SK-N-SH (cell line): ENCODE measurements at regions not wholly inside any gene's neighbourhood (a gene's known extent, or its start where the extent isn't known, plus 50 kb on each side); places are given as distances from the start of the nearest gene placed in this dataset.

Source experiments
- CTCF ChIA-PET: fragments of 300-600, 350-600 bp; formaldehyde crosslinking; extraction: SDS; loops from one replicate; lab custom pipeline; 2021; lab: Yijun Ruan, JAX
- POLR2A ChIA-PET: fragments of 350-600 bp; sonication (Branson Sonifier 250); formaldehyde crosslinking; extraction: SDS; loops from one replicate; lab custom pipeline; 2020; ENCODE audit warnings: antibody characterized with exemption, inconsistent platforms; lab: Yijun Ruan, JAX
- DNase-seq: peaks from one replicate; pipeline ENCODE4 v3.0.0; 2012
- H2AFZ ChIP-seq: fragments of 200-600 bp; sonication (generic); 2 replicates; pipeline ENCODE4 v1.8.1; 2016; ENCODE audit warnings: antibody characterized with exemption, mild to moderate bottlenecking, low read depth
- H3F3A ChIP-seq: fragments of 200-600 bp; sonication (generic); replicated peaks from 2 replicates; pipeline ENCODE3; 2016; ENCODE audit warnings: antibody characterized with exemption, mild to moderate bottlenecking; ENCODE audit not compliant: insufficient read depth
- H3K27ac ChIP-seq, 2 experiments: fragments of 200-500 bp in 1 of 2; fragments of 200-600 bp in 1 of 2; sonication (Bioruptor generic) in 1 of 2; sonication (generic), shearing (Covaris generic) in 1 of 2; 2 replicates each; pipeline versions ENCODE4 v1.5.1 to v1.6.1; 2014 to 2016; ENCODE audit warnings: low read depth in 2 of 2, inconsistent platforms in 1 of 2, low read length in 1 of 2, mild to moderate bottlenecking in 1 of 2, mixed read lengths in 1 of 2
- H3K27me3 ChIP-seq: fragments of 200-600 bp; sonication (generic), shearing (Covaris generic); 2 replicates; pipeline ENCODE4 v1.6.1; 2016; ENCODE audit warnings: mixed run types; ENCODE audit not compliant: insufficient read depth
- H3K36me3 ChIP-seq, 2 experiments: fragments of 200-500 bp in 1 of 2; fragments of 200-600 bp in 1 of 2; sonication (Bioruptor generic) in 1 of 2; sonication (generic) in 1 of 2; replicated peaks in 1 of 2; 2 replicates each; pipeline versions ENCODE3 to v1.5.1; 2014 to 2016; ENCODE audit warnings: low read length in 1 of 2, mild to moderate bottlenecking in 1 of 2; ENCODE audit not compliant: insufficient read depth in 2 of 2, control insufficient read depth in 1 of 2
- H3K4me1 ChIP-seq, 2 experiments: fragments of 200-500 bp in 1 of 2; fragments of 200-600 bp in 1 of 2; sonication (Bioruptor generic) in 1 of 2; sonication (generic), shearing (Covaris generic) in 1 of 2; 2 replicates each; pipeline versions ENCODE4 v1.5.1 to v1.6.1; 2014 to 2016; ENCODE audit warnings: low read depth in 1 of 2, low read length in 1 of 2, mixed run types in 1 of 2; ENCODE audit not compliant: insufficient read depth in 2 of 2, control insufficient read depth in 1 of 2
- H3K4me2 ChIP-seq: fragments of 200-600 bp; sonication (generic), shearing (Covaris generic); 2 replicates; pipeline ENCODE4 v1.6.1; 2017; ENCODE audit warnings: mixed run types
- H3K4me3 ChIP-seq, 2 experiments: fragments of 200-500 bp in 1 of 2; fragments of 200-600 bp in 1 of 2; sonication (Bioruptor generic) in 1 of 2; sonication (generic), shearing (Covaris generic) in 1 of 2; 2 replicates each; pipeline versions ENCODE4 v1.5.1 to v1.8.1; 2014 to 2016; ENCODE audit warnings: low read depth in 2 of 2, inconsistent platforms in 1 of 2, low read length in 1 of 2, mild to moderate bottlenecking in 1 of 2, mixed read lengths in 1 of 2, moderate library complexity in 1 of 2
- H3K79me2 ChIP-seq: fragments of 200-600 bp; sonication (generic); 2 replicates; pipeline ENCODE4 v1.8.1; 2017; ENCODE audit warnings: mild to moderate bottlenecking; ENCODE audit not compliant: insufficient read depth
- H3K9ac ChIP-seq: fragments of 200-600 bp; sonication (generic); 2 replicates; pipeline ENCODE4 v1.6.1; 2017; ENCODE audit warnings: mixed run types
- H3K9me2 ChIP-seq: fragments of 200-600 bp; sonication (generic); 2 replicates; pipeline ENCODE4 v1.6.1; 2017; ENCODE audit warnings: mixed run types
- H3K9me3 ChIP-seq: fragments of 200-600 bp; sonication (generic); 2 replicates; pipeline ENCODE4 v1.6.1; 2017; ENCODE audit warnings: mixed run types, mild to moderate bottlenecking, moderate library complexity
- H4K20me1 ChIP-seq: fragments of 200-600 bp; sonication (generic); 2 replicates; pipeline ENCODE4 v1.6.1; 2017; ENCODE audit warnings: mild to moderate bottlenecking, mixed run types; ENCODE audit not compliant: insufficient read depth
- FOXJ3 ChIP-seq: sonication (generic); formaldehyde crosslinking; IDR thresholded peaks from 2 replicates; pipeline ENCODE4 v1.5.1; 2020; ENCODE audit warnings: mild to moderate bottlenecking, missing genetic modification reagents
- YY1 ChIP-seq: IDR thresholded peaks from 2 replicates; pipeline ENCODE4 v1.4.0; 2012; ENCODE audit warnings: low read depth, mild to moderate bottlenecking
- WGBS: methylation state at CpG from one replicate; pipeline ENCODE4 v1.1.6; 2017; ENCODE audit warnings: low lambda C conversion rate; 5-methylcytosine and 5-hydroxymethylcytosine counted together

GRCh38 chr20:23932256-23932655, 52.7 kb upstream of the CST5 start:
- H3K4me2 ChIP-seq = no peak overlapping the region
- H3F3A ChIP-seq = no peaks in the 10 kb centered on the region
- TF ChIP-seq YY1 (no peak), FOXJ3 (no peak)
- ChIA-PET POLR2A (no interaction called here), CTCF (interaction anchor here (0.7 to 0.9 kb wide), 2 partner anchors 19 to 276 kb away, joined by 3 to 4 read pairs; no protein-coding TSS in a partner anchor)
- DNase-seq = no peak
- H4K20me1 ChIP-seq = no peaks in the 10 kb centered on the region
- H3K9ac ChIP-seq = no peak overlapping the region
- 7% methylated on average over 2 of the region's 2 CpGs for WGBS
- no peaks in the 10 kb centered on the region; a peak in 1 of 4 replicates for H3K4me1 ChIP-seq
- H3K36me3 ChIP-seq = no peaks in the 10 kb centered on the region
- no peak overlapping the region for H3K27ac ChIP-seq
- no peak overlapping the region for H3K4me3 ChIP-seq
- H2AFZ ChIP-seq = no peak overlapping the region
- H3K9me2 ChIP-seq = no peaks in the 10 kb centered on the region
- no peaks in the 10 kb centered on the region for H3K27me3 ChIP-seq
- H3K9me3 ChIP-seq = no peaks in the 10 kb centered on the region
- H3K79me2 ChIP-seq = no peaks in the 10 kb centered on the region
